ENCODE measurements at regions not wholly inside any gene's neighbourhood (a gene's known extent, or its start where the extent isn't known, plus 50 kb on each side); places are given as distances from the start of the nearest gene placed in this dataset.
A peak's percentile ranks its signal among the peaks of the same experiment; 100 is the strongest.

- Histone ChIP-seq H3K27me3 (ENCODE audit: control insufficient read depth, insufficient read depth, low read length) (no peaks in the 10 kb centered on the region), H3K36me3 (ENCODE audit: control insufficient read depth, insufficient read depth, low read length) (no peaks in the 10 kb centered on the region), H3K9me3 (ENCODE audit: control insufficient read depth, low read depth, low read length) (no peaks in the 10 kb centered on the region), H3K27ac (ENCODE audit: low read length) (no peak overlapping the region), H3K4me3 (ENCODE audit: low read length) (no peak overlapping the region), H3K4me1 (ENCODE audit: control insufficient read depth, insufficient read depth, low read length) (no peaks in the 10 kb centered on the region)
- DNase-seq, result no peak
- no CpG with 5 or more reads among the region's 4 CpGs for WGBS (ENCODE audit: insufficient coverage, low lambda C conversion rate)
Measured at GRCh38 chr3:19030522-19030839, 117.8 kb upstream of the KCNH8 start.

- 80% methylated on average over 1 of the region's 2 CpGs for WGBS (ENCODE audit: insufficient coverage, low lambda C conversion rate)
- no peaks in the 10 kb centered on the region for H3K4me1 ChIP-seq (ENCODE audit: control insufficient read depth, insufficient read depth, low read length)
Measured at GRCh38 chr3:19029837-19030521, 118.3 kb upstream of the KCNH8 start.

DNA sequence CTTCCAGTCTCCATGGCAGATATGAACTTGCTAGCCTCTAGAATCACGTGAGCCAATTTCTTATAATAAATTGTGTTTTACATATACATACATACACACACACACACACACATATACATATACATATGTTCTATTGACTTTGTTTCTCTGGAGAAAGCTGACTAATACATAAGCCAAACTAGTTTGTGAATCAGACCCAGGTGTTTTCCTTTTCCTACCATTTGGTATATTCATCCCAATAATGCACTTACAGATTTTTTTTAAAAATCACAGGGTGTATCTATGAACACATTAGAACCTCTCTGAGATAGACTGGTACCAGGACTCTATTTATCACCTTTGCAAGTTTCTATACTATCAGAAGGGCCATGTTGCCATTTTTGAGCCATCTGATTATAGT, 122.9 kb upstream of the KCNH8 start:
- no CpG with 5 or more reads among the region's 1 CpG for WGBS (ENCODE audit: insufficient coverage, low lambda C conversion rate)
- Histone ChIP-seq H3K9me3 (ENCODE audit: control insufficient read depth, low read depth, low read length) (no peaks in the 10 kb centered on the region), H3K4me3 (ENCODE audit: low read length) (no peak overlapping the region), H3K4me1 (ENCODE audit: control insufficient read depth, insufficient read depth, low read length) (no peaks in the 10 kb centered on the region), H3K36me3 (ENCODE audit: control insufficient read depth, insufficient read depth, low read length) (no peaks in the 10 kb centered on the region), H3K27me3 (ENCODE audit: control insufficient read depth, insufficient read depth, low read length) (no peaks in the 10 kb centered on the region), H3K27ac (ENCODE audit: low read length) (no peak overlapping the region)
- no peak for DNase-seq

More at GRCh38 chr3:19029837-19030521, 118.3 kb upstream of the KCNH8 start:
- no peaks in the 10 kb centered on the region for H3K27me3 ChIP-seq (ENCODE audit: control insufficient read depth, insufficient read depth, low read length)
- no peaks in the 10 kb centered on the region for H3K36me3 ChIP-seq (ENCODE audit: control insufficient read depth, insufficient read depth, low read length)
- H3K27ac ChIP-seq (ENCODE audit: low read length), result no peak overlapping the region
- no peak overlapping the region for H3K4me3 ChIP-seq (ENCODE audit: low read length)
- no peak for DNase-seq
- no peaks in the 10 kb centered on the region for H3K9me3 ChIP-seq (ENCODE audit: control insufficient read depth, low read depth, low read length)

GRCh38 chr3:19022546-19022945, 125.8 kb upstream of the KCNH8 start:
- Histone ChIP-seq H3K4me1 (ENCODE audit: control insufficient read depth, insufficient read depth, low read length) (no peaks in the 10 kb centered on the region), H3K36me3 (ENCODE audit: control insufficient read depth, insufficient read depth, low read length) (no peaks in the 10 kb centered on the region), H3K27me3 (ENCODE audit: control insufficient read depth, insufficient read depth, low read length) (no peaks in the 10 kb centered on the region), H3K4me3 (ENCODE audit: low read length) (no peak overlapping the region), H3K9me3 (ENCODE audit: control insufficient read depth, low read depth, low read length) (no peaks in the 10 kb centered on the region), H3K27ac (ENCODE audit: low read length) (no peak overlapping the region)
- no peak for DNase-seq
- WGBS (ENCODE audit: insufficient coverage, low lambda C conversion rate), result no CpG with 5 or more reads among the region's 4 CpGs

- WGBS (ENCODE audit: insufficient coverage, low lambda C conversion rate), result no CpG with 5 or more reads among the region's 2 CpGs
- DNase-seq, result peak; percentile 29 to 66
- Histone ChIP-seq H3K4me1 (ENCODE audit: control insufficient read depth, insufficient read depth, low read length) (peaks cover 2% of the 10 kb centered on the region), H3K27ac (ENCODE audit: low read length) (no peak overlapping the region), H3K36me3 (ENCODE audit: control insufficient read depth, insufficient read depth, low read length) (no peaks in the 10 kb centered on the region), H3K27me3 (ENCODE audit: control insufficient read depth, insufficient read depth, low read length) (no peaks in the 10 kb centered on the region), H3K9me3 (ENCODE audit: control insufficient read depth, low read depth, low read length) (no peaks in the 10 kb centered on the region), H3K4me3 (ENCODE audit: low read length) (no peak overlapping the region)
Measured at GRCh38 chr3:19016851-19017250, 131.5 kb upstream of the KCNH8 start.

DNA sequence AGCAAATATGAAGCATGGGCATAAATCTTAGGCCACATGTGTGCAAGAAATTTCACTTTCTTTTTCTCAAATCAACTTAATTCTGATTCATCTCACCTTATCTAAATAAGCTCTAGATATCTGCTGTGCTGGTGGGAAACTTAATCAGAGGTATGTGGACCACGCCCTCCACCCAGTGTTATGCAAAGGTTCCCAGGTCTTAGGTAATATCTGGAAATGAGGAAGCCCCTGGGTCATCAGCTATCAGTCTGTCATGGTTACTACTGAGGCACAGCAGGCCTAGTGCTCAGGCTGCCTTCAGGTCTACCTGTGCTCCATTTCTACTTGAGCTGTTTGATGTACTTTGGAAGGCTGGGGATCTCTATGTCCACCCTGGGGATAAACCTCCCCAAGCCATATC, 134.4 kb upstream of the KCNH8 start:
- no CpG with 5 or more reads among the region's 1 CpG for WGBS (ENCODE audit: insufficient coverage, low lambda C conversion rate)
- Histone ChIP-seq H3K4me3 (ENCODE audit: low read length) (no peak overlapping the region), H3K27me3 (ENCODE audit: control insufficient read depth, insufficient read depth, low read length) (no peaks in the 10 kb centered on the region), H3K27ac (ENCODE audit: low read length) (no peak overlapping the region), H3K9me3 (ENCODE audit: control insufficient read depth, low read depth, low read length) (no peaks in the 10 kb centered on the region), H3K4me1 (ENCODE audit: control insufficient read depth, insufficient read depth, low read length) (peaks cover 2% of the 10 kb centered on the region), H3K36me3 (ENCODE audit: control insufficient read depth, insufficient read depth, low read length) (no peaks in the 10 kb centered on the region)
- peak; percentile 49 to 59 for DNase-seq

DNA sequence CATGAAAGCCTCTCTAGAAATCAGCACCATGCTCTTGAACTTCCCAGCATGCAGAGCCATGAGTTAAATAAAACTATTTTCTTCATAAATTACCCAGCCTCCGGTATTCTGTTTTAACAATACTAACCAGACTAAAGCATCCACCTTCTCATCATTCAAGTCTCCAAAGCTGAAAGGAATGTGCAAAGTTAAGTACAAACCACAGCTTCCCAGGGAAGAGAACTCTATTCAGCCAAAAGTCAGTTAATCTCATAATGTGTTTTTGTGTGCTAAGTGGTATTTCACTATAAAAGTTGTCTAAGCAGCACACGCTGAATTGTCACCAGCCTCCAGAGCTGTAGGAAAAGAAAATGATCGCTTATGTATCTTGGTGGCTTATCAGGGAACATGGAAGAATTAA, 135.5 kb upstream of the KCNH8 start:
- H3K4me1 ChIP-seq (ENCODE audit: control insufficient read depth, insufficient read depth, low read length), result peaks cover 2% of the 10 kb centered on the region
- no peak for DNase-seq
- H3K4me3 ChIP-seq (ENCODE audit: low read length), result no peak overlapping the region
- H3K36me3 ChIP-seq (ENCODE audit: control insufficient read depth, insufficient read depth, low read length), result no peaks in the 10 kb centered on the region
- no peaks in the 10 kb centered on the region for H3K27me3 ChIP-seq (ENCODE audit: control insufficient read depth, insufficient read depth, low read length)
- no peaks in the 10 kb centered on the region for H3K9me3 ChIP-seq (ENCODE audit: control insufficient read depth, low read depth, low read length)
- WGBS (ENCODE audit: insufficient coverage, low lambda C conversion rate), result no CpG with 5 or more reads among the region's 3 CpGs
- no peak overlapping the region for H3K27ac ChIP-seq (ENCODE audit: low read length)

DNA sequence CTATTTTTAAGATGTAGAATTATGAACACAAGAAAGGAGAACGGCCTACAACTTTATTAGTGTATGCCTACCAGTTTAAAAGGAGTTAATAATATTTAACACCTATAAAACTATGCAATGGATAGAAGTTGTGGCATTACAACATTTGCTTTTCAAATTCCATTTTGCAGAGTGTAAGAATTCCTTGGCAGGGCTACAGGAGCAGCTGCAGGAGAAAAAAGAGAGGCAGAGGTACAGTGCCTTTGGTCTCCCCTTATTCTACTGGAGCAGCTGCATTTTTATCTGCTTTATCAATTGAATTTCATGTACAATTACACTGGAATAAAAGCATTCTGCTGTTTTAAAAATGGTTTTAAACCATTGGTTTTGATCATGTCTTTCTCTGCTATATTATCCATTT, 145.7 kb upstream of the KCNH8 start:
- Histone ChIP-seq H3K27ac (ENCODE audit: low read length) (no peak overlapping the region), H3K4me3 (ENCODE audit: low read length) (no peak overlapping the region), H3K36me3 (ENCODE audit: control insufficient read depth, insufficient read depth, low read length) (no peaks in the 10 kb centered on the region), H3K9me3 (ENCODE audit: control insufficient read depth, low read depth, low read length) (no peaks in the 10 kb centered on the region), H3K27me3 (ENCODE audit: control insufficient read depth, insufficient read depth, low read length) (no peaks in the 10 kb centered on the region), H3K4me1 (ENCODE audit: control insufficient read depth, insufficient read depth, low read length) (no peaks in the 10 kb centered on the region)
- 80% methylated on average over 1 of the region's 1 CpG for WGBS (ENCODE audit: insufficient coverage, low lambda C conversion rate)
- DNase-seq, result no peak

GRCh38 chr3:18998069-18998468, 150.2 kb upstream of the KCNH8 start:
- 90% methylated on average over 2 of the region's 4 CpGs for WGBS (ENCODE audit: insufficient coverage, low lambda C conversion rate)
- no peaks in the 10 kb centered on the region for H3K36me3 ChIP-seq (ENCODE audit: control insufficient read depth, insufficient read depth, low read length)
- no peaks in the 10 kb centered on the region for H3K9me3 ChIP-seq (ENCODE audit: control insufficient read depth, low read depth, low read length)
- no peaks in the 10 kb centered on the region for H3K4me1 ChIP-seq (ENCODE audit: control insufficient read depth, insufficient read depth, low read length)
- no peak overlapping the region for H3K27ac ChIP-seq (ENCODE audit: low read length)
- no peak overlapping the region for H3K4me3 ChIP-seq (ENCODE audit: low read length)
- H3K27me3 ChIP-seq (ENCODE audit: control insufficient read depth, insufficient read depth, low read length), result no peaks in the 10 kb centered on the region
- DNase-seq, result no peak

- WGBS (ENCODE audit: insufficient coverage, low lambda C conversion rate), result 100% methylated on average over 1 of the region's 1 CpG
- Histone ChIP-seq H3K36me3 (ENCODE audit: control insufficient read depth, insufficient read depth, low read length) (no peaks in the 10 kb centered on the region), H3K4me3 (ENCODE audit: low read length) (no peak overlapping the region), H3K4me1 (ENCODE audit: control insufficient read depth, insufficient read depth, low read length) (no peaks in the 10 kb centered on the region), H3K27ac (ENCODE audit: low read length) (no peak overlapping the region), H3K9me3 (ENCODE audit: control insufficient read depth, low read depth, low read length) (no peaks in the 10 kb centered on the region), H3K27me3 (ENCODE audit: control insufficient read depth, insufficient read depth, low read length) (no peaks in the 10 kb centered on the region)
- DNase-seq, result no peak
Measured at GRCh38 chr3:18992709-18993108, 155.6 kb upstream of the KCNH8 start.

- no peak overlapping the region for H3K4me3 ChIP-seq (ENCODE audit: low read length)
- 73% methylated on average over 2 of the region's 7 CpGs for WGBS (ENCODE audit: insufficient coverage, low lambda C conversion rate)
- DNase-seq, result no peak
Measured at GRCh38 chr3:18989237-18989795, 159.0 kb upstream of the KCNH8 start.

More at GRCh38 chr3:18989237-18989795, 159.0 kb upstream of the KCNH8 start:
- no peaks in the 10 kb centered on the region for H3K36me3 ChIP-seq (ENCODE audit: control insufficient read depth, insufficient read depth, low read length)
- H3K4me1 ChIP-seq (ENCODE audit: control insufficient read depth, insufficient read depth, low read length), result no peaks in the 10 kb centered on the region
- H3K27me3 ChIP-seq (ENCODE audit: control insufficient read depth, insufficient read depth, low read length), result no peaks in the 10 kb centered on the region
- H3K9me3 ChIP-seq (ENCODE audit: control insufficient read depth, low read depth, low read length), result no peaks in the 10 kb centered on the region
- H3K27ac ChIP-seq (ENCODE audit: low read length), result no peak overlapping the region

Measured in large intestine (tissue), 3 donors.